Endodermal cell (in vitro differentiated cells): ENCODE measurements at regions not wholly inside any gene's neighbourhood (a gene's known extent, or its start where the extent isn't known, plus 50 kb on each side); places are given as distances from the start of the nearest gene placed in this dataset.

Source experiments
- DNase-seq: peaks from one replicate; pipeline ENCODE4 v3.0.0-alpha.2; 2017
- H3K27ac ChIP-seq: 2 replicates; pipeline ENCODE4 v1.5.1; 2013; ENCODE audit warnings: mild to moderate bottlenecking, low read depth, low read length, moderate library complexity
- H3K27me3 ChIP-seq: 2 replicates; pipeline ENCODE4 v1.6.1; 2013; ENCODE audit warnings: mild to moderate bottlenecking, low read length, moderate library complexity; ENCODE audit not compliant: insufficient read depth, control insufficient read depth, poor library complexity, severe bottlenecking
- H3K36me3 ChIP-seq: 2 replicates; pipeline ENCODE4 v1.7.0; 2013; ENCODE audit warnings: mild to moderate bottlenecking, low read length, moderate library complexity; ENCODE audit not compliant: control insufficient read depth, insufficient read depth
- H3K4me1 ChIP-seq: one replicate; pipeline ENCODE4 v1.7.0; 2013; ENCODE audit warnings: low read length; ENCODE audit not compliant: control insufficient read depth, insufficient read depth
- H3K4me3 ChIP-seq: 2 replicates; pipeline ENCODE4 v1.5.1; 2013; ENCODE audit warnings: mild to moderate bottlenecking, low read length, moderate library complexity
- H3K9ac ChIP-seq: 2 replicates; pipeline ENCODE4 v1.6.1; 2013; ENCODE audit warnings: mild to moderate bottlenecking, low read length, moderate library complexity; ENCODE audit not compliant: poor library complexity, severe bottlenecking; ENCODE audit errors: extremely low read depth
- H3K9me3 ChIP-seq: 2 replicates; pipeline ENCODE4 v1.6.1; 2013; ENCODE audit warnings: mild to moderate bottlenecking, low read length, moderate library complexity; ENCODE audit not compliant: control insufficient read depth
- H3K27ac Mint-ChIP-seq: 2 replicates; pipeline ENCODE4 v1.8.0; 2020; ENCODE audit warnings: mixed read lengths
- H3K27me3 Mint-ChIP-seq: 2 replicates; pipeline ENCODE4 v1.8.0; 2021; ENCODE audit warnings: mild to moderate bottlenecking, mixed read lengths; ENCODE audit not compliant: insufficient read depth
- H3K36me3 Mint-ChIP-seq: 2 replicates; pipeline ENCODE4 v1.8.0; 2020; ENCODE audit warnings: low read depth, mixed read lengths
- H3K4me1 Mint-ChIP-seq: 2 replicates; pipeline ENCODE4 v1.8.0; 2020; ENCODE audit warnings: mixed read lengths
- H3K4me3 Mint-ChIP-seq: 2 replicates; pipeline ENCODE4 v1.8.0; 2020; ENCODE audit warnings: mild to moderate bottlenecking, moderate library complexity, mixed read lengths
- H3K9me3 Mint-ChIP-seq: 2 replicates; pipeline ENCODE4 v1.8.0; 2020; ENCODE audit warnings: mild to moderate bottlenecking, mixed read lengths
- whole genome bisulfite sequencing, 2 experiments: methylation state at CpG; one replicate each; pipeline versions ENCODE4 v1.1.5 to v1.1.7; 2013; ENCODE audit warnings: missing lambda C conversion rate in 2 of 2, mixed read lengths in 1 of 2; ENCODE audit not compliant: insufficient coverage in 1 of 2, insufficient read length in 1 of 2; 5-methylcytosine and 5-hydroxymethylcytosine counted together
- TF ChIP-seq, protein P1 (sequence below): fragments of 200-600 bp; sonication (generic); conservative IDR thresholded peaks from 2 replicates; pipeline ENCODE4 v1.5.0; 2021; ENCODE audit warnings: antibody characterized with exemption, mild to moderate bottlenecking

DNA sequence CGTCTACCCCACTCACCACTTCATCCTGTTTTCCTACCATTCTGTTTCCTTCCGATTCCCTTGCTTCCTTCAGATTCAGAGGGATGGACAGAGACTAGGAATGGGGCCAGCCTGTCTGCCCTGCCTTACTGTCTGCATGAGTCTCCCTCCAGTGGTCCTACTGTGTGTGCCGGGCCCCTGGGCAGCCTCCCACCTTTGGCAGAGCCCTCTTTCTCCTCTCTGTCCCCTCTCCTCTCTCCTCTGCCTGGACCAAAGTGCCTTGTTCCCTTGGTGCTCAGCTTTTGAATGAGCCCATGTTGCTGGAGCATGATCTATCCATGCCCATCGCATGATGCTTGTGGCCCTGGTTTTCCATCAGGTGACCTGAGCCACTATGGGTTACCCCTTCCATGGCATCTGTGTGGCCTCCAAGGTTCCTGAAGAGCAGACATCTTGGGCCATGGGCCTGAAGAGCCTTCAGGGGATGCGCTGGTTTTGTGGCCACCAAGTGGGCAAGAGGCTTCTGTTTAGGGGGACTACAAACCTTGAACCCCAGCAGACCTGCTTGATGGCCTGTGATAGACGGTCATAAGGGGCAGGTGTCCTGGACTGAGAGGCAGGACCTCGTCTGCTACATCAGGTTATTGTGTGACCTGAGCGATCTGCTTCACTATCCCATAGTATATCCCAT is 54.2 kb upstream of the BCL11B start:
- Histone ChIP-seq H3K9me3 (no peaks in the 10 kb centered on the region), H3K36me3 (no peaks in the 10 kb centered on the region), H3K27me3 (no peaks in the 10 kb centered on the region), H3K4me1 (no peaks in the 10 kb centered on the region), H3K27ac (no peak overlapping the region), H3K9ac (no peak overlapping the region), H3K4me3 (no peak overlapping the region)
- no peak overlapping the region for H3K4me3 Mint-ChIP-seq
- H3K27ac Mint-ChIP-seq: no peak overlapping the region
- peaks cover 7% of the 10 kb centered on the region for H3K4me1 Mint-ChIP-seq
- TF ChIP-seq, protein P1, sequence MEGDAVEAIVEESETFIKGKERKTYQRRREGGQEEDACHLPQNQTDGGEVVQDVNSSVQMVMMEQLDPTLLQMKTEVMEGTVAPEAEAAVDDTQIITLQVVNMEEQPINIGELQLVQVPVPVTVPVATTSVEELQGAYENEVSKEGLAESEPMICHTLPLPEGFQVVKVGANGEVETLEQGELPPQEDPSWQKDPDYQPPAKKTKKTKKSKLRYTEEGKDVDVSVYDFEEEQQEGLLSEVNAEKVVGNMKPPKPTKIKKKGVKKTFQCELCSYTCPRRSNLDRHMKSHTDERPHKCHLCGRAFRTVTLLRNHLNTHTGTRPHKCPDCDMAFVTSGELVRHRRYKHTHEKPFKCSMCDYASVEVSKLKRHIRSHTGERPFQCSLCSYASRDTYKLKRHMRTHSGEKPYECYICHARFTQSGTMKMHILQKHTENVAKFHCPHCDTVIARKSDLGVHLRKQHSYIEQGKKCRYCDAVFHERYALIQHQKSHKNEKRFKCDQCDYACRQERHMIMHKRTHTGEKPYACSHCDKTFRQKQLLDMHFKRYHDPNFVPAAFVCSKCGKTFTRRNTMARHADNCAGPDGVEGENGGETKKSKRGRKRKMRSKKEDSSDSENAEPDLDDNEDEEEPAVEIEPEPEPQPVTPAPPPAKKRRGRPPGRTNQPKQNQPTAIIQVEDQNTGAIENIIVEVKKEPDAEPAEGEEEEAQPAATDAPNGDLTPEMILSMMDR: no peak
- H3K36me3 Mint-ChIP-seq: no peaks in the 10 kb centered on the region
- WGBS, 2 experiments: 85 to 91% methylated on average over 4 to 8 of the region's 8 CpGs
- DNase-seq: no peak
- H3K27me3 Mint-ChIP-seq: peaks cover 2% of the 10 kb centered on the region
- no peaks in the 10 kb centered on the region for H3K9me3 Mint-ChIP-seq

DNA sequence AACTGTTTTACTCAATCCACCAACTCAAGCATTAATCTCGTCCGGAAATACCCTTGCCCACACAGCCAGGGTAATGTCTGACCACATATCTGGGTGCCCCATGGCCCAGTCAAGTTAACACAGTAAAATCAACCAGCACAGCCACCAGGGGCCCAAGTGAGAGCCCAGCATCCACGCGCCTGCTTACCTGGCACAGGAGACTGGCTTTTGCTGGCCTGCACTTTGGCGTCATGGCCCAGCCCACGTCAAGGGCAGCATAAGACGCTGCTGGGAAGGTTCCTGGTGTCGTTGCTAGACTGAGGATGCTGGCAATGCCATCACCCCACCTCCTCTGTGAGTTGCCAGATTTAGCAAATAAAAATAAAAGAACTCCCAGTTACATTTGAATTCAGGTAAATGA is 53.6 kb upstream of the BCL11B start:
- Histone ChIP-seq H3K36me3 (no peaks in the 10 kb centered on the region), H3K27ac (no peak overlapping the region), H3K9me3 (no peaks in the 10 kb centered on the region), H3K27me3 (no peaks in the 10 kb centered on the region), H3K4me3 (no peak overlapping the region), H3K9ac (no peak overlapping the region), H3K4me1 (no peaks in the 10 kb centered on the region)
- H3K4me3 Mint-ChIP-seq: no peak overlapping the region
- no peaks in the 10 kb centered on the region for H3K9me3 Mint-ChIP-seq
- 94 to 95% methylated on average over 5 to 8 of the region's 8 CpGs for WGBS, 2 experiments
- H3K4me1 Mint-ChIP-seq: peaks cover 7% of the 10 kb centered on the region
- TF ChIP-seq, protein P1: no peak
- no peak for DNase-seq
- no peak overlapping the region for H3K27ac Mint-ChIP-seq
- H3K27me3 Mint-ChIP-seq: peaks cover 2% of the 10 kb centered on the region
- no peaks in the 10 kb centered on the region for H3K36me3 Mint-ChIP-seq

DNA sequence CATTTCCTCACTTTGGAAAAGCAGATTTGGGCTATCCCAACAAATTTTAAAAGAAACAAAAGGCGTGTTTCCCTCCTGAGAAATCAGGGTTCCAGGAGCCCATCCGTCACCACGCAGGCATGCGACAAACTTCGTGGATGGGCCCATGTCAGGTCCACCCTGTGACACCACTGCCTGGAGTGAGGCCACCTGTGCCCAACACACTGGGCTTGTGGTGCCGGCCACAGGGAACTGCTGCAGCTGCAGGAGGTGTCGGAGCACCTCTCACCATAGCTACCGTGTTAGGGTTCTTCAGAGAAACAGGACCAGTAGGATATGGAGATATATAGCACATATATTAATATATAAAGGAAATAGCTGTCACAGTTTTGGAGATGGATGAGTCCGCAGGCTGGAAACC is 53.0 kb upstream of the BCL11B start:
- TF ChIP-seq, protein P1: no peak
- H3K27ac Mint-ChIP-seq: no peak overlapping the region
- no peaks in the 10 kb centered on the region for H3K4me1 ChIP-seq
- no peaks in the 10 kb centered on the region for H3K27me3 ChIP-seq
- H3K27ac ChIP-seq: no peak overlapping the region
- no peaks in the 10 kb centered on the region for H3K36me3 Mint-ChIP-seq
- no peak overlapping the region for H3K9ac ChIP-seq
- no peaks in the 10 kb centered on the region for H3K9me3 ChIP-seq
- no peak overlapping the region for H3K4me3 Mint-ChIP-seq
- H3K4me1 Mint-ChIP-seq: peaks cover 7% of the 10 kb centered on the region
- whole genome bisulfite sequencing, 2 experiments: 82 to 98% methylated on average over 7 to 8 of the region's 9 CpGs
- H3K36me3 ChIP-seq: no peaks in the 10 kb centered on the region
- no peak for DNase-seq
- no peaks in the 10 kb centered on the region for H3K9me3 Mint-ChIP-seq
- H3K27me3 Mint-ChIP-seq: peaks cover under 1% of the 10 kb centered on the region
- H3K4me3 ChIP-seq: no peak overlapping the region
